Endothelial cell (in vitro differentiated cells): ENCODE measurements at regions not wholly inside any gene's neighbourhood (a gene's known extent, or its start where the extent isn't known, plus 50 kb on each side); places are given as distances from the start of the nearest gene placed in this dataset.
A peak's percentile ranks its signal among the peaks of the same experiment; 100 is the strongest.

Experiments
- DNase-seq: peaks from one replicate; pipeline ENCODE4 v3.0.0; 2021; ENCODE audit warnings: low spot score
- H3K27ac Mint-ChIP-seq: one replicate; pipeline ENCODE4 v1.8.0; 2021; ENCODE audit warnings: mixed read lengths, inconsistent platforms; ENCODE audit not compliant: unreplicated experiment
- H3K27me3 Mint-ChIP-seq: one replicate; pipeline ENCODE4 v1.8.0; 2021; ENCODE audit warnings: mild to moderate bottlenecking, moderate library complexity, mixed read lengths, inconsistent platforms; ENCODE audit not compliant: unreplicated experiment
- H3K36me3 Mint-ChIP-seq: one replicate; pipeline ENCODE4 v1.8.0; 2021; ENCODE audit warnings: mild to moderate bottlenecking, low read depth, mixed read lengths, inconsistent platforms; ENCODE audit not compliant: unreplicated experiment
- H3K4me1 Mint-ChIP-seq: one replicate; pipeline ENCODE4 v1.8.0; 2021; ENCODE audit warnings: mild to moderate bottlenecking, mixed read lengths, inconsistent platforms; ENCODE audit not compliant: unreplicated experiment
- H3K4me3 Mint-ChIP-seq: one replicate; pipeline ENCODE4 v1.8.0; 2021; ENCODE audit warnings: mild to moderate bottlenecking, mixed read lengths, inconsistent platforms; ENCODE audit not compliant: unreplicated experiment
- H3K9me3 Mint-ChIP-seq: one replicate; pipeline ENCODE4 v1.8.0; 2021; ENCODE audit warnings: mixed read lengths, inconsistent platforms; ENCODE audit not compliant: unreplicated experiment
- CTCF ChIP-seq: fragments of 200-600 bp; sonication (generic); IDR thresholded peaks from one replicate; pipeline ENCODE4 v1.5.0; 2021; ENCODE audit warnings: antibody characterized with exemption; ENCODE audit not compliant: unreplicated experiment

- H3K9me3 Mint-ChIP-seq: no peaks in the 10 kb centered on the region
- no peaks in the 10 kb centered on the region for H3K36me3 Mint-ChIP-seq
- TF ChIP-seq CTCF: no peak
- H3K4me3 Mint-ChIP-seq: no peak overlapping the region
- DNase-seq: no peak
- H3K27ac Mint-ChIP-seq: no peak overlapping the region
- H3K4me1 Mint-ChIP-seq: no peaks in the 10 kb centered on the region
- peaks cover 5% of the 10 kb centered on the region for H3K27me3 Mint-ChIP-seq
Observed at GRCh38 chr10:128528781-128529180, 402.6 kb upstream of the MKI67 start.

- no peaks in the 10 kb centered on the region for H3K4me1 Mint-ChIP-seq
- no peak overlapping the region for H3K4me3 Mint-ChIP-seq
- DNase-seq: no peak
- H3K27me3 Mint-ChIP-seq: peaks cover 5% of the 10 kb centered on the region
- H3K27ac Mint-ChIP-seq: no peak overlapping the region
- H3K9me3 Mint-ChIP-seq: no peaks in the 10 kb centered on the region
- no peaks in the 10 kb centered on the region for H3K36me3 Mint-ChIP-seq
- TF ChIP-seq CTCF: no peak
Observed at GRCh38 chr10:128529225-128529624, 403.0 kb upstream of the MKI67 start.

GRCh38 chr10:128530301-128530700 is 404.1 kb upstream of the MKI67 start:
- Mint-ChIP-seq H3K9me3 (no peaks in the 10 kb centered on the region), H3K27ac (no peak overlapping the region), H3K36me3 (no peaks in the 10 kb centered on the region), H3K4me3 (no peak overlapping the region), H3K27me3 (peaks cover 3% of the 10 kb centered on the region), H3K4me1 (no peaks in the 10 kb centered on the region)
- peak; percentile 78 for TF ChIP-seq CTCF
- DNase-seq: peak; percentile 18

- peaks cover 3% of the 10 kb centered on the region for H3K27me3 Mint-ChIP-seq
Observed at GRCh38 chr10:128530946-128531345, 404.7 kb upstream of the MKI67 start.

GRCh38 chr10:128534686-128535085 is 408.5 kb upstream of the MKI67 start:
- TF ChIP-seq CTCF: no peak
- no peak overlapping the region for H3K27ac Mint-ChIP-seq
- H3K9me3 Mint-ChIP-seq: no peaks in the 10 kb centered on the region
- no peak for DNase-seq
- H3K27me3 Mint-ChIP-seq: peaks cover 3% of the 10 kb centered on the region
- H3K4me3 Mint-ChIP-seq: no peak overlapping the region
- no peaks in the 10 kb centered on the region for H3K36me3 Mint-ChIP-seq
- no peaks in the 10 kb centered on the region for H3K4me1 Mint-ChIP-seq

More at GRCh38 chr10:128530946-128531345, 404.7 kb upstream of the MKI67 start:
- no peak for TF ChIP-seq CTCF
- Mint-ChIP-seq H3K4me1 (no peaks in the 10 kb centered on the region), H3K9me3 (no peaks in the 10 kb centered on the region), H3K4me3 (no peak overlapping the region), H3K36me3 (no peaks in the 10 kb centered on the region), H3K27ac (no peak overlapping the region)
- no peak for DNase-seq
